GM12873 (cell line): ENCODE measurements at regions not wholly inside any gene's neighbourhood (a gene's known extent, or its start where the extent isn't known, plus 50 kb on each side); places are given as distances from the start of the nearest gene placed in this dataset.

ENCODE experiments used
- CTCF ChIP-seq: IDR thresholded peaks from 2 replicates; pipeline ENCODE4 v1.5.1; 2012; ENCODE audit warnings: low read depth, mild to moderate bottlenecking, moderate library complexity, low read length, control low read depth; ENCODE audit not compliant: insufficient read depth; ENCODE audit errors: missing control alignments

DNA sequence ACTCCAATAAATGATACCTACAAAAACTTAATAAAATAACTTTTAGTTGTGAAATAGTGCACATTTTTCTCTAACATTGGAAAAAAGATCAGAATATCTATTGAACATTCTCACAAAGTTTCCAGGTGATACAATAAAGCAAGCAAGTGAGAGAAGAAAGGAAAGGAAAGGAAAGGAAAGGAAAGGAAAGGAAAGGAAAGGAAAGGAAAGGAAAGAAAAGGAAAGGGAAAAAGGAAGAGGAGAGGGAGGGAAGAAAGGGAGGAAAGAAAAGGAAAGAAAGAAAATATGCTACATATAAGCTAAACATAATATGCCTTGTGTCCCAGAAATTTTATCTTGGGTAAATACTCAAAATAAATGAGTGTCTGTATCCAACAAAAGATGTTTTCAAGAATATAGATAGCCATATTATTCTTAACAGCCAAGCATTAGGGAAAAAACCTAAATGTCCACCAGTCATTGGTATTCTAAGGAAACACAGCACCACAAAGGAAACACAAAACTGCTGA, 510.2 kb upstream of the ZWINT start:
- no peak for TF ChIP-seq CTCF

DNA sequence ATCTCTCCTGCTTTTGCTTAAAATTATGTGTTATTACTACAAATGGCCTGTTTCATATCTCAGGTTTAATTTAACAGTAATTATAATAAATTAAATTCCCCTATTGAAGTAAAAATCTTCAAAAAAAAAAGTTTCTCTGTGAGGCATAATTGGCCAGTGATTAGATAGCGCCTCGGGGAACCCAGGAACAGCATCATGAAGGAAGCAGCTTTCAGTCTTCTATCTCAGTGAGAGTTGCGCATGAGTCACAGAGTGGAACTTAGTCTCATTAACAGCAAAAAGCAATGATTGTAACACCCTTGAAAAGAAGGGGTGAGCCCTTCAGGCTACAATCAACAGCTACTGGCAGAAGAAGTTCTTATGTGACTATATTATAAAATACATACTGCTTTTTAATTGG, 506.2 kb upstream of the ZWINT start:
- TF ChIP-seq CTCF = no peak

GRCh38 chr10:56856569-56856968, 495.5 kb upstream of the ZWINT start:
- no peak for TF ChIP-seq CTCF

- no peak for TF ChIP-seq CTCF
These were observed 484.0 kb upstream of the ZWINT start for GRCh38 chr10:56844978-56845529.

- TF ChIP-seq CTCF = no peak
These were observed 475.6 kb upstream of the ZWINT start for GRCh38 chr10:56836659-56837058.

DNA sequence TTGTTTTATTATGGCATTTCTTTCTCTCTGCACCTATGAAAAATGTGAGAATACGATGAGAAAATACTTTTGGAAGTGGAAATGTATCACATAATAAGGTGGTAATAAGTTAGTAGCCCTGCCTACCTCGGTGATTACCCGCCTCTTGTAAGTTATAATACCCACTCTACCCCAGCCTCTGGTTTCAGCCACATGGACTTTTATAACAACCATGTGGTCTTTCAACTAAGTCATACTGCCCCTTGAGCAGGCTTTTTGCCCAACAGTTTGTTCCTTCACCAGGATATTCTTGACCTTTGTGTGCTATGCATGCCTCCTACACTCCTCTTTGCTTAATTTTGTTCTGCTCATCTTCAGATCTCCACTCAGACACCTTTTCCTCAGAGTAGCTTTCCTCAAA, 470.6 kb upstream of the ZWINT start:
- TF ChIP-seq CTCF = no peak

DNA sequence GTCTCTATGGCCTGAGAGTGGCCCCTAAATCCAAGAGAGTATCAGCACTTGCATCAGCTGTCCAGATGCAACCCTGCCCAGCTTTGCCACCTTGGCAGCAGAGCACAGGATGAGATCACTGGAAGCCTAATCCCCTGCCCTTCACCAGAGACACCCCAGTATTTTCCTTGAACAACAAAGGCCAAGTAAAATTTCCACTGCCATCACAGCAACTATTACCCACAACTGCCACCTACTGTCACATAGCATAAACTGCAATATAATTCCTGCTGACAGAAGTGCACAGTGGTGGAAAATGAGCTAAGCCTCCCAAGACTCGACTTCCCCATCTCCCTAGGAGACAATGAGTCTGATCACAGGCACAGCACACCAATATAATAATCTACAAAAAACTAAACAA, 462.8 kb upstream of the ZWINT start:
- peak; percentile 74 for TF ChIP-seq CTCF

DNA sequence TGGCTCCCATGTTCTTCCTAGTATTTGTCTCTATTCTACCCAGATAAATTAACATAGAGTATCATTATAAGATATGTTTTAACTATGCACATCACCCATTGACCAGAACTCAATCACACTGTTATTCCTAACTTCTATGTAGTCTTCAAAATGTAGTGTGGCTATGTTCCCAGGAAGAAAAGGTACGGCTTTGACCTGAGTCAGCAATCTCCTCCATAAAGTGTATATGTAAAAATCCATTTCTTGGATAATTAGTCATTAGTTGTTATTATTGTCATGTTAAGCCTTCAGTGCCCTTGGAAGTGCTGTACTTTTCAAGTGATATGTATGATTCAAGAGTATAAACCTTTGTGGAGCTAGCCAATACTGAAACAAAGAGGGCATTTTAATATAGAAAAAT, 444.0 kb upstream of the ZWINT start:
- no peak for TF ChIP-seq CTCF
